ENCODE measurements at regions not wholly inside any gene's neighbourhood (a gene's known extent, or its start where the extent isn't known, plus 50 kb on each side); places are given as distances from the start of the nearest gene placed in this dataset.
A peak's percentile ranks its signal among the peaks of the same experiment; 100 is the strongest.

- no peak for DNase-seq
Measured at GRCh38 chr17:68185820-68186219, 62.0 kb upstream of the AMZ2 start.

GRCh38 chr17:68190495-68190894 is 57.3 kb upstream of the AMZ2 start:
- no peak for DNase-seq

GRCh38 chr17:68195667-68196393 is 52.0 kb upstream of the AMZ2 start:
- no peak for DNase-seq

GRCh38 chr17:68196394-68197090 is 51.3 kb upstream of the AMZ2 start:
- peak; percentile 38 for DNase-seq

- peak; percentile 57 for DNase-seq
Measured at GRCh38 chr17:68197091-68197996, 50.5 kb upstream of the AMZ2 start.

- DNase-seq = peak; percentile 45
Measured at GRCh38 chr17:68197997-68198930, 49.6 kb upstream of the AMZ2 start.

Measured in CD4-positive, alpha-beta T cell treated with Interleukin-17A for 4 hours (primary cell).